Stomach (tissue), 4 donors: ENCODE measurements at regions not wholly inside any gene's neighbourhood (a gene's known extent, or its start where the extent isn't known, plus 50 kb on each side); places are given as distances from the start of the nearest gene placed in this dataset.

ENCODE experiments used
- CTCF ChIP-seq, 7 experiments: fragments of 450-650 bp in 4 of 7; fragments of 200-600 bp in 3 of 7; sonication (generic) in 3 of 7; IDR thresholded peaks; one replicate each; pipeline ENCODE4 v1.5.1; 2016 to 2019; ENCODE audit warnings: antibody characterized with exemption in 7 of 7, control low read depth in 2 of 7, mild to moderate bottlenecking in 1 of 7
- POLR2A ChIP-seq, 4 donors: fragments of 450-650 bp; IDR thresholded peaks; one replicate each; pipeline ENCODE4 v1.6.1; 2016; ENCODE audit warnings: antibody characterized with exemption in 4 of 4, control low read depth in 2 of 4, mild to moderate bottlenecking in 1 of 4, moderate library complexity in 1 of 4
- POLR2AphosphoS5 ChIP-seq, 3 donors: sonication (generic); formaldehyde crosslinking; IDR thresholded peaks; one replicate each; pipeline ENCODE4 v1.6.1; 2016; ENCODE audit warnings: antibody characterized with exemption in 3 of 3

DNA sequence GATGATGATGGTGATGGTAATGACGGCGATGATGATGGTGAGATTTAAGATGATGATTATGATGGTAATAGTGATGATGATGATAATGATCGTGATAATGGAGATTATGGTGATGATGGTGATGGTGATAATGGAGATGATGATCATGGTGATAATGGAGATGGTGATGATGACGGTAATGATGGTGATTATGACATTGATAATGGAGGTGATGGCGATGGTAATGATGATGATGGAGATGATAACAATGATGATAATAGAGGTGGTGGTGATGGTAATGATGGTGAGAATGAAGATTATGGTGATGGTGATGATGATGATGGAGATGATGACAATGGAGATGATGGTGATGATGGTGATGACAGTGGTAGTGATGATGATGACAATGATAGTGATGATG, 69.7 kb downstream of the MED10 start:
- TF ChIP-seq CTCF (IDR thresholded peaks at IDR 0.05) (no peak), POLR2A (IDR thresholded peaks at IDR 0.05) (no peak), POLR2AphosphoS5 (IDR thresholded peaks at IDR 0.05) (no peak)
